GM19467 (cell line): ENCODE measurements at regions not wholly inside any gene's neighbourhood (a gene's known extent, or its start where the extent isn't known, plus 50 kb on each side); places are given as distances from the start of the nearest gene placed in this dataset.
"Not testable (repeated sequence)": the region's sequence is repeated elsewhere in the genome, so short reads cannot be mapped to it uniquely, and the experiment has no call there.

Source experiments
- ATAC-seq: cut with Tn5 transposase; IDR thresholded peaks from one replicate; pipeline ENCODE4 v1.9.1; 2021; ENCODE audit warnings: mild to moderate bottlenecking, moderate library complexity; ENCODE audit not compliant: unreplicated experiment

DNA sequence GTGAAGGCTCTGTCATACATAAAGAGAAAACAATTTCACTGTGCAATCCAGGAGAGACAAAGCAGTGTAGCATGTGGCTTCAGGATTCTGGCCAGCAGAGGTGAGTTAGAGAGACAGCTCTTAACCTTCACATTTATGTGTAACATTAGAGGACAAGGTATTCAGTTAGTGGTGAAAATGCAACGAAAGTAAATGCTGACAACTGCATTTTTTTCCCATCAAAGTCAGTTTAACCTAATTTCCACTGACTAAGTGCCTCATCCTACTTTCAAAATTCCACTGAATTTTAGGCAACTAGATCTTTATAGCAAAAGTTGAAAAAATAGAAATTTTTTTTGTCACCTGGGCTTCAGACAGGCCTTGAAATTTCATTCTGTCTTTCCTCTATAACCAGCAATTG is 130.8 kb upstream of the LNX1 start:
- no peak for ATAC-seq

- ATAC-seq, result no peak
Measured at GRCh38 chr4:53721263-53721662, 130.0 kb upstream of the LNX1 start.

- ATAC-seq, result no peak
Measured at GRCh38 chr4:53720776-53721175, 129.5 kb upstream of the LNX1 start.

DNA sequence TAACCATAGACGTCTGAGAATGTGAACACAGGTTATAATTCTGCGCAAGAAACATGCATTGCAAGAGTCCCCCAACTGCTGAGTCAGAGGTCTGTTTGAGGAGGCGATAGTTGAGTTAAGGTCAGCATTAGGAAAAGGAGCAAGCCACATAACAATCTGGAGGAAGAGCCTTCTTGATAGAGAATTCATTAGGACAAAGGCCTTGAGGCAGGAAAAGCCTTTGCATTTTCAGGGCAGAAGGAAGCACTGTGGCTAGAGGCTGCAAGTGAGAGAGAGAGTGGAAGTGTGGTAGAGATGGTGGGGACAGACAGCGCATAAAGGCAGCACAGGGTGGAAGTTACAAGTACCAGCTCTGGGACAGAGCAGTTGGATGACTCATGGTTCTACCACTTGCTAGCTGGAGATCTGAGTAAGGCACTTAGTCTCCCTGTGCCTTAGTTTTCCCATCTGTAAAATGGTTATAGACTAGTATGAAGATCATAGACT is 125.8 kb upstream of the LNX1 start:
- ATAC-seq, result no peak

DNA sequence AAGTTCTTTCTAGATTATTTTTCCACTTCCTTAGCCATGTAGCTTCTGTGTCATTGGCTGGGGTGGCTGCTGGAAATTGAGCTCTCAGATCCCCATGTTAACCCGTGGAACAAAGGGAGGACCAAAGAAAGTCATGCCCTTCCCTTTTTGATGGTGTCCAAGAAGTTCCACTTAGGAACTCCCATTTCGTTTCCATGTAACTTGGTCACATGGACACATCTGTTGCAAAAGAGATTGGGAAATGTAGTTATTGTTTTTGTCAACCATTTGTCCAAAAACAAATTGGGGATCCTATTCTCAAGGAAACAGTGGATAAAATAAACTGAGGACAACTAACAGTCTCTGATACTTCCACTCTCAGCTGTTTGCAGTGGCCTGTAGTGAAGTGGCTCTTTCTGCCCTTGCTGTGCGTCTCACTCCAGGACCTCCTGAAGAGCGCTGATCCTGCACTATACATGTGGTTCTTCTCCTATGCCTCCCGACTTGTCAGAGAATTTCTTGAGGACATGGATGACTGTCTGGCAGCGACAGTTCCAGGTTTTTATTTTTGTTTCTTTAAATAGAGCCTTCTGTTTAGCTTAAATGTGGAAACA is 125.3 kb upstream of the LNX1 start:
- no peak for ATAC-seq

DNA sequence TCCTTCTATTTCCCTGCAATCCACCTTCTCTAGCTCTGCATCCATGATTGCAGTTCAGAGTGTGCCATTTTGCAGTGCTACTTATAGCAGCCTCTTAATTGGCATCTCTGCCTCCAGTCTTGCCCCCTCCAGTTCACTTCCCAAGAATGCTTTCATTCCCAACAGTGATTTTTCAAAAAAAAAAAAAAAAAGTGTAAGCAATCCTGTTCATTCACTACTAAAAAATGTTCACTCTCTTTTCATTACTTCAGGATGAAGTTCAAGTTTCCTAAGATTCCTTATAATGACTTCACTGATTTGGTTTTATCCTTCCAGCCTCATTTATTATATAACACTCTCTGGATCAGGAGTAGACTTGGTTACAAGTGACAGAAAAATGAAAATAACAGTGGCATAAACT is 124.7 kb upstream of the LNX1 start:
- ATAC-seq, result no peak

GRCh38 chr4:53714236-53715140 is 123.2 kb upstream of the LNX1 start:
- ATAC-seq, result no peak

- no peak for ATAC-seq
Measured at GRCh38 chr4:53713767-53714166, 122.5 kb upstream of the LNX1 start.

DNA sequence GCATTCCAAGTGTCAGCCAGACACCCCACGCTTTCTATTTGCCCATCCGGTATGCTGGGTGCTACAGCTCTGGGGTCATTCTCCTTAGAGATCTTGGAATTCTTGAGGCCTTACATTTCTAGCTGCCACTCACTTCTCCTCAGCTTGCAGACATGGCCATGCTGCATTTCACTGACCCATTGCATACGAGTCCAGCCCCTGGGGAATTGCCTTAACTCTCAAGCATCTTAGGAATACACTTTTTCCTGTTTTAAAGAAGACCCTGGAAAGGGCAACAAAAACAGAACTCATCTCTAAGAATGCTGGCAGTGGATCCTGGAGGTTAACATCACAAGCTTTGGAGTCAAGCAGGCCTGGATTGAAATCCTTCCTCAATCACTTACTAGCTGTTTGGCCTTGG is 122.0 kb upstream of the LNX1 start:
- no peak for ATAC-seq

- ATAC-seq, result no peak
Measured at GRCh38 chr4:53712408-53713020, 121.2 kb upstream of the LNX1 start.

GRCh38 chr4:53711926-53712325 is 120.6 kb upstream of the LNX1 start:
- ATAC-seq, result no peak

GRCh38 chr4:53709693-53710092 is 118.4 kb upstream of the LNX1 start:
- no peak for ATAC-seq

GRCh38 chr4:53707491-53707890 is 116.2 kb upstream of the LNX1 start:
- ATAC-seq, result no peak

- ATAC-seq, result no peak
Measured at GRCh38 chr4:53706422-53707032, 115.2 kb upstream of the LNX1 start.

DNA sequence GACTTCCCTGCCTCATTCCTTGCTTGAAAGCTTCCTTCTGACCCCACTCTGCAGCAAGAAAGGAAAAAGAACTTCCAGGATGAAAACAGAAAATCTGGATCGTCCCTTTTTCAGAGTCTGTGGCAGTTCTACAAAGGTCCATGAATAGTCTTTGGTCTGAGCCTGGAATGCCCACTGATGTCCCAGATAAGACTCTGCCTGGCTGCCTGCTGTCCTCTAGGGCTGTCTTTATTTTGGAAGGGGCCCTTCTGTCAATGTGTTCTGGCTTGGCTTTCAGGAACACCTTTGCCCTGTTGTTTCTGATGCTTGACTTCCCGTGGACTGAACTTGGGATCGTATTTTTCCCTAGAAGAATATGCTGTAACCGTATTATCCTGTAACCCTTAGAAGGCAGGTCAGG is 114.7 kb upstream of the LNX1 start:
- no peak for ATAC-seq

DNA sequence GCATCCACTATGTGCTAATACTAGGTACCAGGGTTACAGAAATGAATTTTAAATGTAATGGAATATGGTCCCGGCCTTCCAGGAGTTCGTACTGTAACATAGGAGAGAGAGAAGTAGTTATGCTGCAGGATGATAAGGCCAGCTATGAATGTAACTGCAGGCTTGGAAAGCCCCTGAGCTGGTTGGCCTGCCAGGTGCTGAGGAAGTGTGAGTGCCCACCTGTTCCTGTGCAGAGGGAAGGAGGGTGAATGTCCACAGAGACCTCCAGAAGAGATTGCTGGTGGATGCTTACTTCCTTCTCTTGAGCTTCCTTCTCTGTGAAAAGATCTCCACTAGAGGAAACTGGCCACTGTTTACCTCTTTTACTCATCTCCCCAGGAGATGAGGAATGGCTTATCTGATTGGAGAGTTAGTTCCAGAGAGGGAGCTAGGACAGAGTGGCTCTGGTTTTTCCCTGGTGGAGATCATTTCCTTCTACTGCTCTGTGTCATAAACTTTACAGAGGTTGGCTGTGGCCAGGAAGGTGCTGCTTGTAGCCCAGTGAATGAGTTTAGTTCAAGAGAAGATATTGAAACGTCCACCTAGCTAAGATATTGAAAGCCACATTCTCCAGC is 114.0 kb upstream of the LNX1 start:
- ATAC-seq, result no peak

GRCh38 chr4:53704329-53704728 is 113.0 kb upstream of the LNX1 start:
- no peak for ATAC-seq

- no peak for ATAC-seq
Measured at GRCh38 chr4:53703267-53703655, 112.0 kb upstream of the LNX1 start.

- ATAC-seq, result peak; percentile 64
Measured at GRCh38 chr4:53702334-53703266, 111.3 kb upstream of the LNX1 start.

GRCh38 chr4:53701260-53701659 is 110.0 kb upstream of the LNX1 start:
- ATAC-seq, result not testable (repeated sequence)
